Trophoblast cell (in vitro differentiated cells and primary cell): ENCODE measurements at regions not wholly inside any gene's neighbourhood (a gene's known extent, or its start where the extent isn't known, plus 50 kb on each side); places are given as distances from the start of the nearest gene placed in this dataset.
"Not testable (repeated sequence)": the region's sequence is repeated elsewhere in the genome, so short reads cannot be mapped to it uniquely, and the experiment has no call there.

Experiments used
- DNase-seq, 2 donors: peaks; one replicate each; pipeline ENCODE4 v3.0.0-alpha.2; 2016
- H2AFZ ChIP-seq: 2 replicates; pipeline ENCODE4 v1.6.1; 2013; ENCODE audit warnings: low read length, moderate library complexity, mild to moderate bottlenecking; ENCODE audit not compliant: insufficient read depth, poor library complexity
- H2AK5ac ChIP-seq: 2 replicates; pipeline ENCODE4 v1.6.1; 2013; ENCODE audit warnings: mild to moderate bottlenecking, low read length
- H2BK120ac ChIP-seq: 2 replicates; pipeline ENCODE4 v1.6.1; 2013; ENCODE audit warnings: low read length, mild to moderate bottlenecking, moderate library complexity; ENCODE audit not compliant: insufficient read depth, poor library complexity
- H2BK12ac ChIP-seq: 2 replicates; pipeline ENCODE4 v1.6.1; 2013; ENCODE audit warnings: mild to moderate bottlenecking, low read length, moderate library complexity
- H2BK5ac ChIP-seq: 2 replicates; pipeline ENCODE4 v1.6.1; 2013; ENCODE audit warnings: low read length, low read depth, moderate library complexity, mild to moderate bottlenecking; ENCODE audit not compliant: poor library complexity
- H3K14ac ChIP-seq: 2 replicates; pipeline ENCODE4 v1.6.1; 2013; ENCODE audit warnings: mild to moderate bottlenecking, low read length
- H3K18ac ChIP-seq: 2 replicates; pipeline ENCODE4 v1.6.1; 2013; ENCODE audit warnings: mild to moderate bottlenecking, low read length
- H3K23ac ChIP-seq: 2 replicates; pipeline ENCODE4 v1.6.1; 2013; ENCODE audit warnings: low read length
- H3K27ac ChIP-seq: 2 replicates; pipeline ENCODE4 v1.5.1; 2013; ENCODE audit warnings: low read depth, mild to moderate bottlenecking, inconsistent platforms, low read length, moderate library complexity
- H3K27me3 ChIP-seq: 2 replicates; pipeline ENCODE4 v1.6.1; 2013; ENCODE audit warnings: inconsistent platforms, mild to moderate bottlenecking, low read length, moderate library complexity; ENCODE audit not compliant: insufficient read depth
- H3K36me3 ChIP-seq, 2 experiments: 1 replicate in 1 of 2; 2 replicates in 1 of 2; pipeline ENCODE4 v1.6.1; 2013; ENCODE audit warnings: low read length in 2 of 2, mild to moderate bottlenecking in 2 of 2, moderate library complexity in 1 of 2; ENCODE audit not compliant: insufficient read depth in 2 of 2, control insufficient read depth in 1 of 2
- H3K4ac ChIP-seq: 2 replicates; pipeline ENCODE4 v1.6.1; 2013; ENCODE audit warnings: low read depth, mild to moderate bottlenecking, low read length, moderate library complexity
- H3K4me1 ChIP-seq, 2 experiments: 1 replicate in 1 of 2; 2 replicates in 1 of 2; pipeline ENCODE4 v1.6.1; 2013; ENCODE audit warnings: low read length in 2 of 2, mild to moderate bottlenecking in 2 of 2, moderate library complexity in 1 of 2; ENCODE audit not compliant: insufficient read depth in 2 of 2, control insufficient read depth in 1 of 2
- H3K4me2 ChIP-seq: 2 replicates; pipeline ENCODE4 v1.6.1; 2013; ENCODE audit warnings: inconsistent platforms, mild to moderate bottlenecking, low read length, moderate library complexity
- H3K4me3 ChIP-seq: 2 replicates; pipeline ENCODE4 v1.5.1; 2013; ENCODE audit warnings: mild to moderate bottlenecking, low read depth, low read length, inconsistent platforms
- H3K79me1 ChIP-seq: one replicate; pipeline ENCODE4 v1.6.1; 2013; ENCODE audit warnings: low read length
- H3K79me2 ChIP-seq: 2 replicates; pipeline ENCODE4 v1.6.1; 2013; ENCODE audit warnings: low read length, mild to moderate bottlenecking; ENCODE audit not compliant: control insufficient read depth, insufficient read depth, poor library complexity
- H3K9ac ChIP-seq: 2 replicates; pipeline ENCODE4 v1.6.1; 2013; ENCODE audit warnings: mild to moderate bottlenecking, low read length
- H3K9me3 ChIP-seq: 2 replicates; pipeline ENCODE4 v1.6.1; 2013; ENCODE audit warnings: low read depth, mild to moderate bottlenecking, control low read depth, inconsistent platforms, low read length; ENCODE audit not compliant: insufficient read depth
- H4K12ac ChIP-seq: 2 replicates; pipeline ENCODE4 v1.6.1; 2013; ENCODE audit warnings: low read depth, mild to moderate bottlenecking, low read length, moderate library complexity
- H4K8ac ChIP-seq: 2 replicates; pipeline ENCODE4 v1.6.1; 2013; ENCODE audit warnings: low read depth, mild to moderate bottlenecking, low read length, moderate library complexity
- H4K91ac ChIP-seq: one replicate; pipeline ENCODE4 v1.6.1; 2013; ENCODE audit warnings: low read depth, mild to moderate bottlenecking, low read length, moderate library complexity
- WGBS: extraction: QIAGEN DNeasy Blood & Tissue Kit; methylation state at CpG from one replicate; pipeline ENCODE4 v1.1.7; 2013; ENCODE audit warnings: missing lambda C conversion rate; ENCODE audit not compliant: insufficient read length, insufficient coverage; ENCODE audit errors: extremely low coverage; 5-methylcytosine and 5-hydroxymethylcytosine counted together

- Histone ChIP-seq H3K79me2 (no peaks in the 10 kb centered on the region), H3K4me3 (no peak overlapping the region), H3K27ac (no peak overlapping the region), H3K14ac (no peak overlapping the region), H2BK120ac (no peak overlapping the region), H2AFZ (no peak overlapping the region), H2BK5ac (no peak overlapping the region), H3K18ac (no peak overlapping the region), H3K4ac (no peak overlapping the region), H4K12ac (no peak overlapping the region), H3K4me2 (no peak overlapping the region), H3K4me1 (no peaks in the 10 kb centered on the region), H3K9me3 (no peaks in the 10 kb centered on the region), H3K36me3 (no peaks in the 10 kb centered on the region), H3K9ac (no peak overlapping the region), H2AK5ac (no peak overlapping the region), H3K23ac (no peak overlapping the region), H3K27me3 (no peaks in the 10 kb centered on the region), H2BK12ac (no peak overlapping the region), H4K91ac (no peak overlapping the region), H3K79me1 (no peaks in the 10 kb centered on the region), H4K8ac (no peak overlapping the region)
- no CpG with 5 or more reads among the region's 3 CpGs for WGBS
- no peak for DNase-seq
Measured at GRCh38 chr2:61605245-61605644, 67.1 kb upstream of the XPO1 start.

- Histone ChIP-seq H3K79me1 (no peaks in the 10 kb centered on the region), H3K9ac (no peak overlapping the region), H2BK120ac (no peak overlapping the region), H3K4me1 (no peaks in the 10 kb centered on the region), H4K91ac (no peak overlapping the region), H3K23ac (no peak overlapping the region), H4K8ac (no peak overlapping the region), H2BK12ac (no peak overlapping the region), H3K18ac (no peak overlapping the region), H3K27ac (no peak overlapping the region), H3K4me2 (no peak overlapping the region), H3K79me2 (no peaks in the 10 kb centered on the region), H3K9me3 (no peaks in the 10 kb centered on the region), H2BK5ac (no peak overlapping the region), H3K4me3 (no peak overlapping the region), H3K36me3 (no peaks in the 10 kb centered on the region), H3K14ac (no peak overlapping the region), H4K12ac (no peak overlapping the region), H2AFZ (no peak overlapping the region), H2AK5ac (no peak overlapping the region), H3K27me3 (no peaks in the 10 kb centered on the region), H3K4ac (no peak overlapping the region)
- no peak for DNase-seq
- no CpG with 5 or more reads among the region's 2 CpGs for WGBS
Measured at GRCh38 chr2:61604433-61604832, 66.3 kb upstream of the XPO1 start.

GRCh38 chr2:61598515-61599156, 60.5 kb upstream of the XPO1 start:
- WGBS, result no CpG with 5 or more reads among the region's 7 CpGs
- not testable (repeated sequence) for H2BK5ac ChIP-seq, H2AFZ ChIP-seq, H4K91ac ChIP-seq, H2BK12ac ChIP-seq, H3K36me3 ChIP-seq, H3K4me3 ChIP-seq, H4K12ac ChIP-seq, H3K14ac ChIP-seq, H2AK5ac ChIP-seq, H2BK120ac ChIP-seq, H3K79me2 ChIP-seq, H3K9ac ChIP-seq, H3K79me1 ChIP-seq, H3K27me3 ChIP-seq, H3K4ac ChIP-seq, H3K4me2 ChIP-seq, H3K9me3 ChIP-seq, H3K4me1 ChIP-seq, H3K18ac ChIP-seq, H4K8ac ChIP-seq, H3K27ac ChIP-seq, H3K23ac ChIP-seq
- DNase-seq, result peak; percentile 35 to 58

- H3K4me1 ChIP-seq, result no peaks in the 10 kb centered on the region
- H2BK120ac ChIP-seq, result no peak overlapping the region
- no peak overlapping the region for H3K4ac ChIP-seq
- H3K27me3 ChIP-seq, result no peaks in the 10 kb centered on the region
- H3K4me3 ChIP-seq, result no peak overlapping the region
- H2AK5ac ChIP-seq, result no peak overlapping the region
- H3K23ac ChIP-seq, result no peak overlapping the region
- H2BK12ac ChIP-seq, result no peak overlapping the region
- no peaks in the 10 kb centered on the region for H3K79me2 ChIP-seq
- H3K9ac ChIP-seq, result no peak overlapping the region
- DNase-seq, result no peak
- no peak overlapping the region for H2AFZ ChIP-seq
- H3K14ac ChIP-seq, result no peak overlapping the region
- no peak overlapping the region for H4K91ac ChIP-seq
- no peaks in the 10 kb centered on the region for H3K9me3 ChIP-seq
- WGBS, result no CpG with 5 or more reads among the region's 9 CpGs
- H3K27ac ChIP-seq, result no peak overlapping the region
- no peak overlapping the region for H4K12ac ChIP-seq
- H2BK5ac ChIP-seq, result no peak overlapping the region
- H3K18ac ChIP-seq, result no peak overlapping the region
- no peak overlapping the region for H4K8ac ChIP-seq
- no peak overlapping the region for H3K4me2 ChIP-seq
- no peaks in the 10 kb centered on the region for H3K36me3 ChIP-seq
- H3K79me1 ChIP-seq, result no peaks in the 10 kb centered on the region
Measured at GRCh38 chr2:61597300-61598289, 59.4 kb upstream of the XPO1 start.
